Liver (tissue), 8 donors: ENCODE measurements at regions not wholly inside any gene's neighbourhood (a gene's known extent, or its start where the extent isn't known, plus 50 kb on each side); places are given as distances from the start of the nearest gene placed in this dataset.

Source experiments
- DNase-seq: peaks from one replicate; pipeline ENCODE4 v3.0.0-alpha.2; 2017; ENCODE audit warnings: low spot score
- H3K27ac ChIP-seq, 2 donors: one replicate each; pipeline ENCODE4 v1.7.0; 2013; ENCODE audit warnings: inconsistent platforms in 2 of 2, low read length in 2 of 2, control low read depth in 1 of 2, low read depth in 1 of 2, mild to moderate bottlenecking in 1 of 2
- H3K27me3 ChIP-seq, 4 donors: one replicate each; pipeline versions ENCODE4 v1.6.1 to v1.7.0; 2013; ENCODE audit warnings: low read length in 3 of 4, inconsistent platforms in 1 of 4, mild to moderate bottlenecking in 1 of 4, moderate library complexity in 1 of 4; ENCODE audit not compliant: control insufficient read depth in 4 of 4, insufficient read depth in 4 of 4
- H3K36me3 ChIP-seq, 4 donors: one replicate each; pipeline versions ENCODE4 v1.6.1 to v1.7.0; 2013; ENCODE audit warnings: low read length in 3 of 4, mild to moderate bottlenecking in 3 of 4, low read depth in 1 of 4, moderate library complexity in 1 of 4; ENCODE audit not compliant: control insufficient read depth in 4 of 4, insufficient read depth in 3 of 4
- H3K4me1 ChIP-seq, 4 donors: one replicate each; pipeline versions ENCODE4 v1.6.1 to v1.7.0; 2013; ENCODE audit warnings: low read length in 3 of 4, mild to moderate bottlenecking in 3 of 4, moderate library complexity in 1 of 4; ENCODE audit not compliant: control insufficient read depth in 4 of 4, insufficient read depth in 4 of 4
- H3K4me3 ChIP-seq, 3 donors: one replicate each; pipeline versions ENCODE4 v1.6.1 to v1.7.0; 2013; ENCODE audit warnings: low read length in 3 of 3, control low read depth in 1 of 3, low read depth in 1 of 3, mild to moderate bottlenecking in 1 of 3
- H3K9ac ChIP-seq, 2 donors: one replicate each; pipeline ENCODE4 v1.7.0; 2013; ENCODE audit warnings: low read length in 2 of 2, mild to moderate bottlenecking in 2 of 2, moderate library complexity in 2 of 2, control low read depth in 1 of 2, low read depth in 1 of 2
- H3K9me3 ChIP-seq, 4 donors: one replicate each; pipeline versions ENCODE4 v1.6.1 to v1.7.0; 2013; ENCODE audit warnings: low read length in 3 of 4; ENCODE audit not compliant: control insufficient read depth in 4 of 4
- EGR1 ChIP-seq, 2 donors: IDR thresholded peaks; 2 replicates each; pipeline ENCODE4 v1.6.1; 2016 to 2018; ENCODE audit warnings: antibody characterized with exemption in 2 of 2, low read depth in 2 of 2
- FOXA1 ChIP-seq: IDR thresholded peaks from 2 replicates; pipeline ENCODE4 v1.6.1; 2016; ENCODE audit warnings: antibody characterized with exemption
- FOXA2 ChIP-seq: IDR thresholded peaks from 2 replicates; pipeline ENCODE4 v1.6.1; 2016; ENCODE audit warnings: antibody characterized with exemption
- GABPA ChIP-seq, 2 donors: IDR thresholded peaks in 1 of 2; conservative IDR thresholded peaks in 1 of 2; 2 replicates each; pipeline ENCODE4 v1.6.1; 2016; ENCODE audit warnings: antibody characterized with exemption in 2 of 2, mild to moderate bottlenecking in 1 of 2, moderate library complexity in 1 of 2
- HNF4A ChIP-seq, 2 donors: conservative IDR thresholded peaks; 2 replicates each; pipeline ENCODE4 v1.6.1; 2016; ENCODE audit warnings: antibody characterized with exemption in 2 of 2, mild to moderate bottlenecking in 2 of 2
- HNF4G ChIP-seq: IDR thresholded peaks from 2 replicates; pipeline ENCODE4 v1.6.1; 2016; ENCODE audit warnings: antibody characterized with exemption
- JUND ChIP-seq, 2 donors: IDR thresholded peaks; 2 replicates each; pipeline ENCODE4 v1.6.1; 2016; ENCODE audit warnings: antibody characterized with exemption in 2 of 2
- NR2F2 ChIP-seq: IDR thresholded peaks from 2 replicates; pipeline ENCODE4 v1.6.1; 2016; ENCODE audit warnings: antibody characterized with exemption
- RAD21 ChIP-seq, 2 donors: IDR thresholded peaks; 2 replicates each; pipeline ENCODE4 v1.6.1; 2016; ENCODE audit warnings: antibody characterized with exemption in 2 of 2, mild to moderate bottlenecking in 2 of 2
- RXRA ChIP-seq, 2 donors: IDR thresholded peaks; 2 replicates each; pipeline ENCODE4 v1.6.1; 2017 to 2018; ENCODE audit warnings: antibody characterized with exemption in 2 of 2, mild to moderate bottlenecking in 1 of 2
- SP1 ChIP-seq: IDR thresholded peaks from 2 replicates; pipeline ENCODE4 v1.6.1; 2018; ENCODE audit warnings: antibody characterized with exemption, mild to moderate bottlenecking
- TAF1 ChIP-seq: conservative IDR thresholded peaks from 2 replicates; pipeline ENCODE4 v1.6.1; 2016; ENCODE audit warnings: antibody characterized with exemption, mild to moderate bottlenecking
- YY1 ChIP-seq: IDR thresholded peaks from 2 replicates; pipeline ENCODE4 v1.6.1; 2016; ENCODE audit warnings: antibody characterized with exemption, mild to moderate bottlenecking
- WGBS: extraction: QIAGEN DNeasy Blood & Tissue Kit; methylation state at CpG from one replicate; pipeline ENCODE4 v1.1.7; 2013; 5-methylcytosine and 5-hydroxymethylcytosine counted together
- TF ChIP-seq, protein P1 (sequence below): IDR thresholded peaks from 2 replicates; pipeline ENCODE4 v1.6.1; 2016; ENCODE audit warnings: antibody characterized with exemption, mild to moderate bottlenecking
- TF ChIP-seq, protein P2 (sequence below): fragments of 150-350 bp; IDR thresholded peaks from 2 replicates; pipeline ENCODE4 v1.5.1; 2017; ENCODE audit warnings: improper control_type of control experiment, low read depth, low read length; ENCODE audit not compliant: missing input control
- TF ChIP-seq, protein P3 (sequence below): IDR thresholded peaks from 2 replicates; pipeline ENCODE4 v1.6.1; 2016; ENCODE audit warnings: antibody characterized with exemption
- TF ChIP-seq, protein P4 (sequence below): IDR thresholded peaks from 2 replicates; pipeline ENCODE4 v1.6.1; 2016; ENCODE audit warnings: antibody characterized with exemption
- TF ChIP-seq, protein P5 (sequence below): IDR thresholded peaks from 2 replicates; pipeline ENCODE4 v1.6.1; 2016; ENCODE audit warnings: antibody characterized with exemption
- donor health status: healthy.
- donor health status: healthy.
- donor health status: healthy.
- donor health status: healthy.
- donor health status: healthy.

DNA sequence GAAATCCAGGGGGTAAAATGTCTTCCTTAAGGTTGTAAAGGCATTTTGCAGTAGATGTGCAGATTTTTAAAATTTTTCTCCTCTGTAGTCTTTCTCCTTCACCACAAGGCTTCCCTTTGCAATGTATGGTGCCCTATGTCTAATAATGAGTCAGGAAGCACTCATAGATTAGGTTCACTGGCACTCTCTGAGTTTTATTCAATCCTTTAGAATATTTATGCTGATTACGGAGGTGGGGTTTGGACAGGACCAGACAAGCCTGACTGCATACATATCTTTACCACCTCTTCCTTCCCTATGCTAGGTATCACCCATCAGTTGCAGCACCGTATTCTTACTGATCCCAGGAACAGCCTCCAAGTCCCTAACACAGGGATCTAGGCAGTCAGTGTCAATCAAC lies 99.5 kb downstream of the NEDD1 start:
- Histone ChIP-seq H3K36me3 (no peaks in the 10 kb centered on the region), H3K9me3 (no peaks in the 10 kb centered on the region)
- DNase-seq, result no peak

DNA sequence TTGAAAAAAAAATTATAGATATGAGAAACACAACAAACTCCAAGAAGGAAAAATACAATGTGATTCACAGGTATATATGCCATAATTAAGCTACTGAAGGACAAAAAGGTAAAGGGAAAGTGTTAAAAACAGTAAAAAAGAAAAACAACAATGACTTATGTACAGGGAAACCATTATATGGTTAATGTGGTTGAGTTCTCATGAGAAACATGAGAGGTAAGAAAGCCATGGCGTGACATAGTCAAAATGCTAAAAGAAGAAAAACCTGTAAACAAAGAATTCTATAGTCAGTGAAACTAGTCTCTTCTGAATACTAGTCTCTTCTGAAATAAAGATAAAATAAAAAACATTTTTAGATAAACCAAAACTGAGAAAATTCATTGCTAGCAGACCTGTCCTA lies 109.1 kb downstream of the NEDD1 start:
- TF ChIP-seq RAD21 (IDR thresholded peaks at IDR 0.05) (no peak), JUND (IDR thresholded peaks at IDR 0.05) (no peak), GABPA (IDR thresholded peaks at IDR 0.05 in 1 of 2, conservative IDR thresholded peaks at IDR 0.05 in 1 of 2) (no peak), RXRA (IDR thresholded peaks at IDR 0.05) (no peak), HNF4G (no peak), HNF4A (conservative IDR thresholded peaks at IDR 0.05) (no peak), EGR1 (IDR thresholded peaks at IDR 0.05; ENCODE audit: low read depth in 2 of 2) (no peak), FOXA2 (no peak), SP1 (no peak), YY1 (no peak), TAF1 (no peak), NR2F2 (no peak), FOXA1 (no peak)
- TF ChIP-seq, protein P1, sequence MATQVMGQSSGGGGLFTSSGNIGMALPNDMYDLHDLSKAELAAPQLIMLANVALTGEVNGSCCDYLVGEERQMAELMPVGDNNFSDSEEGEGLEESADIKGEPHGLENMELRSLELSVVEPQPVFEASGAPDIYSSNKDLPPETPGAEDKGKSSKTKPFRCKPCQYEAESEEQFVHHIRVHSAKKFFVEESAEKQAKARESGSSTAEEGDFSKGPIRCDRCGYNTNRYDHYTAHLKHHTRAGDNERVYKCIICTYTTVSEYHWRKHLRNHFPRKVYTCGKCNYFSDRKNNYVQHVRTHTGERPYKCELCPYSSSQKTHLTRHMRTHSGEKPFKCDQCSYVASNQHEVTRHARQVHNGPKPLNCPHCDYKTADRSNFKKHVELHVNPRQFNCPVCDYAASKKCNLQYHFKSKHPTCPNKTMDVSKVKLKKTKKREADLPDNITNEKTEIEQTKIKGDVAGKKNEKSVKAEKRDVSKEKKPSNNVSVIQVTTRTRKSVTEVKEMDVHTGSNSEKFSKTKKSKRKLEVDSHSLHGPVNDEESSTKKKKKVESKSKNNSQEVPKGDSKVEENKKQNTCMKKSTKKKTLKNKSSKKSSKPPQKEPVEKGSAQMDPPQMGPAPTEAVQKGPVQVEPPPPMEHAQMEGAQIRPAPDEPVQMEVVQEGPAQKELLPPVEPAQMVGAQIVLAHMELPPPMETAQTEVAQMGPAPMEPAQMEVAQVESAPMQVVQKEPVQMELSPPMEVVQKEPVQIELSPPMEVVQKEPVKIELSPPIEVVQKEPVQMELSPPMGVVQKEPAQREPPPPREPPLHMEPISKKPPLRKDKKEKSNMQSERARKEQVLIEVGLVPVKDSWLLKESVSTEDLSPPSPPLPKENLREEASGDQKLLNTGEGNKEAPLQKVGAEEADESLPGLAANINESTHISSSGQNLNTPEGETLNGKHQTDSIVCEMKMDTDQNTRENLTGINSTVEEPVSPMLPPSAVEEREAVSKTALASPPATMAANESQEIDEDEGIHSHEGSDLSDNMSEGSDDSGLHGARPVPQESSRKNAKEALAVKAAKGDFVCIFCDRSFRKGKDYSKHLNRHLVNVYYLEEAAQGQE, result no peak
- TF ChIP-seq, protein P2, sequence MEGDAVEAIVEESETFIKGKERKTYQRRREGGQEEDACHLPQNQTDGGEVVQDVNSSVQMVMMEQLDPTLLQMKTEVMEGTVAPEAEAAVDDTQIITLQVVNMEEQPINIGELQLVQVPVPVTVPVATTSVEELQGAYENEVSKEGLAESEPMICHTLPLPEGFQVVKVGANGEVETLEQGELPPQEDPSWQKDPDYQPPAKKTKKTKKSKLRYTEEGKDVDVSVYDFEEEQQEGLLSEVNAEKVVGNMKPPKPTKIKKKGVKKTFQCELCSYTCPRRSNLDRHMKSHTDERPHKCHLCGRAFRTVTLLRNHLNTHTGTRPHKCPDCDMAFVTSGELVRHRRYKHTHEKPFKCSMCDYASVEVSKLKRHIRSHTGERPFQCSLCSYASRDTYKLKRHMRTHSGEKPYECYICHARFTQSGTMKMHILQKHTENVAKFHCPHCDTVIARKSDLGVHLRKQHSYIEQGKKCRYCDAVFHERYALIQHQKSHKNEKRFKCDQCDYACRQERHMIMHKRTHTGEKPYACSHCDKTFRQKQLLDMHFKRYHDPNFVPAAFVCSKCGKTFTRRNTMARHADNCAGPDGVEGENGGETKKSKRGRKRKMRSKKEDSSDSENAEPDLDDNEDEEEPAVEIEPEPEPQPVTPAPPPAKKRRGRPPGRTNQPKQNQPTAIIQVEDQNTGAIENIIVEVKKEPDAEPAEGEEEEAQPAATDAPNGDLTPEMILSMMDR, result no peak
- TF ChIP-seq, protein P3, sequence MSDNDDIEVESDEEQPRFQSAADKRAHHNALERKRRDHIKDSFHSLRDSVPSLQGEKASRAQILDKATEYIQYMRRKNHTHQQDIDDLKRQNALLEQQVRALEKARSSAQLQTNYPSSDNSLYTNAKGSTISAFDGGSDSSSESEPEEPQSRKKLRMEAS, result no peak
- TF ChIP-seq, protein P4, sequence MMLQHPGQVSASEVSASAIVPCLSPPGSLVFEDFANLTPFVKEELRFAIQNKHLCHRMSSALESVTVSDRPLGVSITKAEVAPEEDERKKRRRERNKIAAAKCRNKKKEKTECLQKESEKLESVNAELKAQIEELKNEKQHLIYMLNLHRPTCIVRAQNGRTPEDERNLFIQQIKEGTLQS, result no peak
- TF ChIP-seq, protein P5, sequence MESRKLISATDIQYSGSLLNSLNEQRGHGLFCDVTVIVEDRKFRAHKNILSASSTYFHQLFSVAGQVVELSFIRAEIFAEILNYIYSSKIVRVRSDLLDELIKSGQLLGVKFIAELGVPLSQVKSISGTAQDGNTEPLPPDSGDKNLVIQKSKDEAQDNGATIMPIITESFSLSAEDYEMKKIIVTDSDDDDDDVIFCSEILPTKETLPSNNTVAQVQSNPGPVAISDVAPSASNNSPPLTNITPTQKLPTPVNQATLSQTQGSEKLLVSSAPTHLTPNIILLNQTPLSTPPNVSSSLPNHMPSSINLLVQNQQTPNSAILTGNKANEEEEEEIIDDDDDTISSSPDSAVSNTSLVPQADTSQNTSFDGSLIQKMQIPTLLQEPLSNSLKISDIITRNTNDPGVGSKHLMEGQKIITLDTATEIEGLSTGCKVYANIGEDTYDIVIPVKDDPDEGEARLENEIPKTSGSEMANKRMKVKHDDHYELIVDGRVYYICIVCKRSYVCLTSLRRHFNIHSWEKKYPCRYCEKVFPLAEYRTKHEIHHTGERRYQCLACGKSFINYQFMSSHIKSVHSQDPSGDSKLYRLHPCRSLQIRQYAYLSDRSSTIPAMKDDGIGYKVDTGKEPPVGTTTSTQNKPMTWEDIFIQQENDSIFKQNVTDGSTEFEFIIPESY, result no peak
- H3K27me3 ChIP-seq, result no peaks in the 10 kb centered on the region
- WGBS, result 83% methylated on average over 1 of the region's 1 CpG
- H3K27ac ChIP-seq, result no peak overlapping the region
- DNase-seq, result no peak
- H3K4me3 ChIP-seq, result no peak overlapping the region
- peaks cover 0 to 12% (median 3%) of the 10 kb centered on the region in 4 donors for H3K9me3 ChIP-seq
- no peaks in the 10 kb centered on the region for H3K4me1 ChIP-seq
- no peaks in the 10 kb centered on the region for H3K36me3 ChIP-seq
- H3K9ac ChIP-seq, result no peak overlapping the region

More for the DNA sequence above, 99.5 kb downstream of the NEDD1 start:
- no peaks in the 10 kb centered on the region for H3K4me1 ChIP-seq
- H3K27me3 ChIP-seq, result peaks cover 0 to 4% (median under 1%) of the 10 kb centered on the region in 4 donors
- no peak overlapping the region for H3K9ac ChIP-seq
- TF ChIP-seq EGR1 (IDR thresholded peaks at IDR 0.05; ENCODE audit: low read depth in 2 of 2), result no peak
- 77% methylated on average over 2 of the region's 2 CpGs for WGBS
- no peak overlapping the region for H3K27ac ChIP-seq
- no peak overlapping the region for H3K4me3 ChIP-seq
